Activated naive CD4-positive, alpha-beta T cell treated with anti-CD3 and anti-CD28 coated beads, Interleukin-2, amount 50 U/mL, for 72 hours (primary cell): ENCODE measurements at regions not wholly inside any gene's neighbourhood (a gene's known extent, or its start where the extent isn't known, plus 50 kb on each side); places are given as distances from the start of the nearest gene placed in this dataset.

Experiments
- ATAC-seq, 2 donors: fragments of 150-1000 bp; cut with Tn5 transposase; 2 replicates each; pipeline ENCODE4 v1.10.0; 2021; ENCODE audit warnings: mild to moderate bottlenecking in 2 of 2, moderate library complexity in 2 of 2
- DNase-seq, 2 donors: peaks; one replicate each; pipeline ENCODE4 v3.0.0; 2021 to 2022; ENCODE audit warnings: low spot score in 2 of 2
- H3K27ac Mint-ChIP-seq, 2 donors: one replicate each; pipeline ENCODE4 v1.8.0; 2022; ENCODE audit warnings: mild to moderate bottlenecking in 2 of 2, mixed read lengths in 2 of 2
- H3K36me3 Mint-ChIP-seq, 2 donors: one replicate each; pipeline ENCODE4 v1.8.0; 2022; ENCODE audit warnings: mixed read lengths in 2 of 2
- H3K9me3 Mint-ChIP-seq, 2 donors: one replicate each; pipeline ENCODE4 v1.8.0; 2022; ENCODE audit warnings: mixed read lengths in 2 of 2

DNA sequence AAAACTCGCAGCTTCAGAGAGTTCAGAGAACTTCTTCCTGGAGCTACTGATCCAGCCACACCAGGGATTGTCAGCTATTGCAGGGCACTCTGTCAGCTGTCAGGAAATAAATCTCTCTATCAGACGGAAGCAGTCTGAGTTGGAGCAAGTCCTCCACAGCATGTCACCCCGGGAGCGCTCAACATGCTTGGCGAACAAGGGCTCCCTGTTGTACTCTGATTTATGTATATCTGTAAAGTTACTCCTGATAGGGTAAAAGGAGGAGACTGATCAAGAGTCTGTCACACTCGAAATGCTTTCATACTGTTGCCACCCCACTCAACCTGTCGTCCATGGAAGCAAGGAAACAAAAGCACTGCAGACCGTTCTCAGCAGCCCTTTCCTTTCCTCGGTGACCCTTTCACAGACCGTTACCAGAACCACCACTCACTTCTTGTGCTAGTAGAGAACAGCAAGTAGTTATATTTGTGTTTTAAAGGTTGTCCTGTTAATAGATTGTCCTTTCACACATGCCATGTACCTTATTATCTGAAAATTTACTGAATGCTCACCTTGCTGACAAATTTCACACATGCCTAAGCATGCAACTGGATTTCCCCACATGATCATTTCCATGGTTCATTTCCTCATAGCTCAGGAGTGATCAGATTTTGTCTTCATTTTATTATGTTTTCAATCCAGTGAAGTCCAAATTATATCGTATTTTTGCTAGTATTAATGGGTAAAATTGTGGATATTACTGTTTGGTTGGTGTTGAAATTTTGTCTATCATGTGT, 2108.9 kb upstream of the TENM3 start:
- H3K36me3 Mint-ChIP-seq, result no peaks in the 10 kb centered on the region
- no peaks in the 10 kb centered on the region for H3K9me3 Mint-ChIP-seq
- H3K27ac Mint-ChIP-seq, result no peak overlapping the region
- ATAC-seq, result no peak
- no peak for DNase-seq

DNA sequence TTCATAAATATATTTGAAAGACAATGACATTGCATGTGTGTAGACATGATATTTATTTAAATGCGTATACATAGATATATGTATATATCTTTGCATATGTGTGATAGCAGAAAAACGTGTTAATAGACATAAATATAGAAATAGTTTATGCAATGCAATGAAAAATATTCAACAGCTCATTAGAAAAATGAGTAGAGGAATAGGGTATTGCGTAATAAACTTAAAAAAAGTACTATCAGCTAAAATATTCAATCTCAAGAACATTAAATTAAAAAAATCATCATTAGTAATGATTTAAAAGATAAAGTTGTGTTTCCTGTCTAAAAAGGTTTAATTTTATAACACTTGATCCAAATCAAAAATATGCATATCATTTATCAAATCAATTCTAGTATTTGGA, 2101.5 kb upstream of the TENM3 start:
- DNase-seq, result no peak
- peaks cover 0 to 4% of the 10 kb centered on the region in 2 donors for H3K9me3 Mint-ChIP-seq
- H3K27ac Mint-ChIP-seq, result no peak overlapping the region
- ATAC-seq, result no peak
- H3K36me3 Mint-ChIP-seq, result no peaks in the 10 kb centered on the region

GRCh38 chr4:180148737-180149136, 2094.5 kb upstream of the TENM3 start:
- Mint-ChIP-seq H3K27ac (no peak overlapping the region), H3K36me3 (no peaks in the 10 kb centered on the region), H3K9me3 (peaks cover 0 to under 1% of the 10 kb centered on the region in 2 donors)
- ATAC-seq (no peak), DNase-seq (no peak)

DNA sequence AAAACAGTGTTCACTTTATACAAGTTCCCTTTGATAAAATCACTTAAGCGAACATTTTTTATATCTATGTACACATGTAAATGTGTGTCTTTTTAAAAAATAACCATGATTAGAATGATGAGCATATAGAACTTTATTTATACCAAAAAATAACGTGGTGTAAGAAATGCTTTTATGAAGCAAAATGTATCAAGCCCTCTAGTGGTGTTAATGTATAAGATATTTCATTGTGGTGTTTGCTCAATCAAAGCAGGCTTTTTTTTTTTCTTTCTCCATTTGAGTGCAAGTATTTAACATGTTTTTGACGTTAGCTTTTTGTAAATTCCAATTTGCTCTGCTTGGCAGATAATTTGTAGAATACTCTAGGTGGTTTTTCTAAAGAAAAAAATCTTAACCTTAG, 2092.4 kb upstream of the TENM3 start:
- peaks cover 0 to 5% of the 10 kb centered on the region in 2 donors for H3K9me3 Mint-ChIP-seq
- H3K36me3 Mint-ChIP-seq, result no peaks in the 10 kb centered on the region
- H3K27ac Mint-ChIP-seq, result no peak overlapping the region
- ATAC-seq, result no peak
- DNase-seq, result no peak

DNA sequence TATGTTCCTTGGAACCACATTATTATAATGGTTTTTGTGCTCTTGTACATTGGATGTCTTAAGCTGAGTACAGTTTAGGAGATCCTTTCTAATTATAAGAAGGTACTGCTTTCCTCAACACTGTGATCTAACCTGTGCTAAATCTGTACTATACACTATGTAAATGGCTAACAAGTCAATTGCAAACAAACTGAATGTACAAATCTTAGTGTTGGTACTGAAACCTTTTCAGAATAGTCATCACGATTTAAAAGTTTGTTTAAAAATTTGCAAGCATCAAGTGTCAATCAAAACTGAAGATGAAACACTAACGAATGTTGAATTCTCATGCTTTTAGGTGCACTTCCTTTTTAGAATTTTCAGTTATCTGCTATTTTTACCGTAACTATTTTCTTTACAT, 2090.4 kb upstream of the TENM3 start:
- no peak for DNase-seq
- Mint-ChIP-seq H3K36me3 (no peaks in the 10 kb centered on the region), H3K27ac (no peak overlapping the region), H3K9me3 (peaks cover 0 to 5% of the 10 kb centered on the region in 2 donors)
- ATAC-seq, result no peak

GRCh38 chr4:180153587-180153986, 2089.6 kb upstream of the TENM3 start:
- DNase-seq, result no peak
- Mint-ChIP-seq H3K9me3 (peaks cover 0 to 5% of the 10 kb centered on the region in 2 donors), H3K27ac (no peak overlapping the region), H3K36me3 (no peaks in the 10 kb centered on the region)
- no peak for ATAC-seq

DNA sequence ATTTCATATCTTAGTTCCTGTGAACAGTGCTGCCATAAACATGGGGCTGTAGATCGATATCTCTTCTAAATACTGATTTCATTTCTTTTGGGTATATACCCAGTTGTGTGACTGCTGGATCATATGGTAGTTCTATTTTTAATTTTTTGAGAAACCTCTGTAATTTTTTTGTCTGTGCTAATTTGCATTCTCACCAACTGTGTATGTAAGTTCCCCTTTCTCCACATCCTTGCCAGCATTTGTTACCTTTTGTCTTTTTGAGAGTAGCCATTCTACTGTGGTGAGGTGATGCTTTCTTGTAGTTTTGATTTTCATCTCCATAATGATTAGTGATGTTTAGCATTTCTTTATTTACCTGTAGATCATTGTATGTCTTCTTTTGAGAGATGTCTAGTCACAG, 2086.5 kb upstream of the TENM3 start:
- no peak for ATAC-seq

DNA sequence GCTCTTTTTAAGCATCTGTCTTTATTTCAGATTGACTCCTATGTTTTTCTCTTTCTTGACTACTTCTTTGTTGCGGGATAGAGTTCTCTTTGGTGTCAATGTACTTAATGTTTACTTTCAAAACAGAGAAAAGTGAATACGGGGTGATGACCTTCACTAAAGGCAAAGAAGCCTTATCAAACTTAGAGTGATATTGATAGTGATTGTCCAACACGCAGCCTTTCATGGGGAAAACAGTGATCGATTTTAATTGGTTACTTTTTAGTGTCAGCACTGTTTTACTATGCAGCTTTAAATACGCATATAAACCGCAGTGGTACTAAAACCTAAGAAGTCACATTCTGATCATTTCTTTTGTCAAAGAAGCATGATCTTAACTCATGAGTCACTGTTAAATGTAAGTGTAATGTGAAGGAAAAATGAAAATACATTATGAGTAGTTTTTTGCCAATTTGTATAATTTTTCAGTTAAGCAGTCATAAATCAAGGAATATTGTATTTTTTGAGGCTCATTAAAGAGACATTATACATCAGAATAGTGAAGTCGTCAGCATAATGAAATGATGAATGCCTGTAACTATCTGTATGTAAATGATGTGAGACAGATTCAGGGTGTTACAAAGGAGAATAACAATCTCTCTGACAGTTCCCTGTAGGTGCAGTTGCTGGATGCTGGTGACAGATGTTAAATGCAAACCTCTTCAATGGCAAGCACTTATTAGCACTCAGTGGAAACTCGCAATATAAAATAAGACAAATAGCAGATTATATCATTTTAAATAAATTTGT, 2082.8 kb upstream of the TENM3 start:
- no peak for ATAC-seq
- no peak overlapping the region for H3K27ac Mint-ChIP-seq

More for the DNA sequence above, 2086.5 kb upstream of the TENM3 start:
- Mint-ChIP-seq H3K27ac (no peak overlapping the region), H3K9me3 (peaks cover 0 to 5% of the 10 kb centered on the region in 2 donors), H3K36me3 (no peaks in the 10 kb centered on the region)
- DNase-seq, result no peak

DNA sequence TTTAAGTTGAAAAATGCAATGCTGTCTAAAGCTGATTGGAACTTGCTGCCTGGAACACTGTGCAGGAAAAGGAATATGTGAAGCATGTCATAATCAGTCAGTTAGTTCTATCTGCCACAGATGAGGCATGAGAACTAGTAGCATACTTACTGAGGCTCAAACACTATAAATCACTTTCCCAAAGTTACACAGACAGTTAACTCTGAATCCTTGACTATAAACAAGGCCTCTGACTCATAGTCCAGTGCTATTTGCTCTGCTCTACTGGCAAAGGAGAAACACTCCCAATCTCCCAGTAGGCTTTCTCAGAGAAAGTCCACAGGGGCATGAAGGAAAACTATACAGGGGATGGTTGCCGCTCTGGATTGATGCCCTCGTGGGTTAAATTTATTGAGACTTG, 2078.4 kb upstream of the TENM3 start:
- H3K27ac Mint-ChIP-seq, result no peak overlapping the region
- peaks cover 3 to 9% of the 10 kb centered on the region in 2 donors for H3K9me3 Mint-ChIP-seq
- no peak for ATAC-seq
- H3K36me3 Mint-ChIP-seq, result no peaks in the 10 kb centered on the region
- no peak for DNase-seq

More for the DNA sequence above, 2082.8 kb upstream of the TENM3 start:
- no peaks in the 10 kb centered on the region for H3K36me3 Mint-ChIP-seq
- H3K9me3 Mint-ChIP-seq, result no peaks in the 10 kb centered on the region
- no peak for DNase-seq

GRCh38 chr4:180169394-180169793, 2073.8 kb upstream of the TENM3 start:
- Mint-ChIP-seq H3K9me3 (peaks cover 7 to 13% of the 10 kb centered on the region in 2 donors), H3K27ac (no peak overlapping the region), H3K36me3 (no peaks in the 10 kb centered on the region)
- no peak for ATAC-seq
- DNase-seq, result no peak

DNA sequence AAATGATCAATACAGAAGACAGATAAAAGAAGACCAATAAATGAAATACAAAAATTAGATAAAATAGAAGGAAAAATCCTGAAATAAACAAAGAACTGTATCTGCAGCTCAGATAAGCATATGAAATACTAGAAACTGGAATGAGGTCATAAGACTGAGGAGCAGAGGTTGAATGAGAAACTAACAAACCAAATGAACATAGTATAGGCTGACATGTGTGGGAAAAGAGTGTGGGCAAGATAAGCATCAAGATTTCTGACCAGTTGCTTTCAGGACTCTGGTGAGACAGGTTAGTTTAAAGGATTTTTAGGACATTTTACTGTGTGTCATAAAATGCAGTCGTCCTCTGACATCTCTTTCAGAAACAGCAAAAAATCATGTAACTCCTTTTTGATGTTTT, 2073.2 kb upstream of the TENM3 start:
- H3K36me3 Mint-ChIP-seq, result no peaks in the 10 kb centered on the region
- H3K27ac Mint-ChIP-seq, result no peak overlapping the region
- DNase-seq (no peak), ATAC-seq (no peak)
- peaks cover 7 to 13% of the 10 kb centered on the region in 2 donors for H3K9me3 Mint-ChIP-seq

DNA sequence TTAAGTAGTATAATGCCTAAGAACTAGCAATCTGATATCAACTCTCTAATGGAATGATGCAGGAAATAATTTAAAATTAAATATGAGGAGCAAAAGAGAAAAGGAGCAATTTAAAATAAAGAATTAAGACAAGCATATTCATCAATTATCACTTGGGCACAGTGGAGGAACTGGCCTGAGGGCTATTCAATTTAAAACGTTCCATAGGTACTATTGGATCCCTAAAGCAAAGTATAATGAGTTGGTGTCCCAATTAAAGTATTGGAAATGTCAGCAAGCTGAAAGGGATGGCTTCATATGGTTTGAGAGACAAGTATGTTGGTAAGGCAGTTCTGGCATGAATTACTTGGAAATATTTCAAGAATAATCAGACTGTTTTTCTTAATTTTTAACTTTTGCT, 2064.1 kb upstream of the TENM3 start:
- ATAC-seq (no peak), DNase-seq (no peak)
- Mint-ChIP-seq H3K9me3 (no peaks in the 10 kb centered on the region), H3K27ac (no peak overlapping the region), H3K36me3 (no peaks in the 10 kb centered on the region)

DNA sequence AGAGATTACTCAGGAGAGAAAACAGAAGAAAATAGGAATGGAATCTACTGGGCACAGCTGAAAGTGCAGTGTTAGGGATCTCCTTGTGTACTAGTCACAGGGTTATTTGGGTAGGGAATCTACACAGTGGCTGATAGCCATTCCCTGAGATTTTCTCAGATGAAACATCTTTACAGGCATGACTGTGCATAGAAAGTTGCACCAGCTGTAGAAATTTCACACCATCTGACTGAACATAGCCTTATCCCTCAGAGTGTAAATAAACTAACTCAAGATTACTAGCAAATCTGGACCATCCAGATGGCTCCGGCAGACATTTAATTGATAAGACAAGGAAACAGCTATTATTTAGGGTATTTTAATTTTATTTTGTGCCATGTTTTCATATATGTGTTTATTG, 2053.5 kb upstream of the TENM3 start:
- no peak overlapping the region for H3K27ac Mint-ChIP-seq
- peaks cover 4 to 15% of the 10 kb centered on the region in 2 donors for H3K9me3 Mint-ChIP-seq

GRCh38 chr4:180190382-180190781, 2052.8 kb upstream of the TENM3 start:
- no peaks in the 10 kb centered on the region for H3K36me3 Mint-ChIP-seq
- no peak overlapping the region for H3K27ac Mint-ChIP-seq
- no peak for ATAC-seq
- DNase-seq, result no peak
- H3K9me3 Mint-ChIP-seq, result peaks cover 4 to 19% of the 10 kb centered on the region in 2 donors

More for the DNA sequence above, 2053.5 kb upstream of the TENM3 start:
- no peak for ATAC-seq
- no peaks in the 10 kb centered on the region for H3K36me3 Mint-ChIP-seq
- DNase-seq, result no peak

- H3K36me3 Mint-ChIP-seq, result no peaks in the 10 kb centered on the region
- ATAC-seq, result no peak
- no peak for DNase-seq
- H3K27ac Mint-ChIP-seq, result no peak overlapping the region
- H3K9me3 Mint-ChIP-seq, result peaks cover 4 to 6% of the 10 kb centered on the region in 2 donors
Measured at GRCh38 chr4:180197471-180197870, 2045.7 kb upstream of the TENM3 start.

DNA sequence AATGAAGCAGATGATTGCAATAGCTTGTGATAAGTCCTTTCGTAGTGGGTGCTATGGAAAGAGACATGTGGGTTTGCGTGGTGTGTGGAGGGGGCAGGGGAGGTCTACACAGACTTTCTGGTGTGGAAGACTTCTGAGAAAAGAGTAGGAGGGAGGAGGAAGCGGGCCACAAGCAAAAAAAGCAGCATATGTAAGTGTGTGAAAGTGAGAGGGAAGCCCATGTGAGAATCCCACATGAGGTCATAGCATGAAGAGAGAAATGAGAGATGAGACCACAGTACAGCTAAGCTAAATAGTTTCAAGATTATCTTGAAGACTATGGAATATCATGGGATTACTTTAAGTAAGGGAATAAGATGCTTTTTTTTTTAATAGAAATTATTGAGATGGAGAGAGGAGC, 2039.9 kb upstream of the TENM3 start:
- DNase-seq, result no peak
- H3K27ac Mint-ChIP-seq, result no peak overlapping the region
- H3K9me3 Mint-ChIP-seq, result peaks cover 0 to 9% of the 10 kb centered on the region in 2 donors
- H3K36me3 Mint-ChIP-seq, result no peaks in the 10 kb centered on the region
- ATAC-seq, result no peak

- DNase-seq (no peak), ATAC-seq (no peak)
- H3K27ac Mint-ChIP-seq, result no peak overlapping the region
- no peaks in the 10 kb centered on the region for H3K36me3 Mint-ChIP-seq
- H3K9me3 Mint-ChIP-seq, result peaks cover 0 to 9% of the 10 kb centered on the region in 2 donors
Measured at GRCh38 chr4:180205276-180205675, 2037.9 kb upstream of the TENM3 start.

GRCh38 chr4:180207921-180208320, 2035.3 kb upstream of the TENM3 start:
- DNase-seq, result no peak
- no peak for ATAC-seq
- no peaks in the 10 kb centered on the region for H3K36me3 Mint-ChIP-seq
- H3K9me3 Mint-ChIP-seq, result peaks cover 0 to 13% of the 10 kb centered on the region in 2 donors
- H3K27ac Mint-ChIP-seq, result no peak overlapping the region
